Fibroblast of pulmonary artery (primary cell): ENCODE measurements at regions not wholly inside any gene's neighbourhood (a gene's known extent, or its start where the extent isn't known, plus 50 kb on each side); places are given as distances from the start of the nearest gene placed in this dataset.
A peak's percentile ranks its signal among the peaks of the same experiment; 100 is the strongest.

Source experiments
- DNase-seq: peaks from one replicate; pipeline ENCODE4 v3.0.0-alpha.2; 2010; ENCODE audit warnings: low read depth
- H3K4me3 ChIP-seq: replicated peaks from 2 replicates; pipeline ENCODE4 v1.5.1; 2011; ENCODE audit warnings: low read depth, mild to moderate bottlenecking, control low read depth, low read length, moderate library complexity
- CTCF ChIP-seq: IDR thresholded peaks from 2 replicates; pipeline ENCODE4 v1.5.1; 2011; ENCODE audit warnings: mild to moderate bottlenecking, control low read depth, low read length, inconsistent platforms; ENCODE audit errors: missing control alignments

GRCh38 chr18:75624869-75625268, 197.4 kb upstream of the SMIM21 start:
- H3K4me3 ChIP-seq, result no peak overlapping the region
- DNase-seq, result no peak
- no peak for TF ChIP-seq CTCF

GRCh38 chr18:75621818-75622217, 194.3 kb upstream of the SMIM21 start:
- no peak for TF ChIP-seq CTCF
- H3K4me3 ChIP-seq, result no peak overlapping the region
- no peak for DNase-seq

DNA sequence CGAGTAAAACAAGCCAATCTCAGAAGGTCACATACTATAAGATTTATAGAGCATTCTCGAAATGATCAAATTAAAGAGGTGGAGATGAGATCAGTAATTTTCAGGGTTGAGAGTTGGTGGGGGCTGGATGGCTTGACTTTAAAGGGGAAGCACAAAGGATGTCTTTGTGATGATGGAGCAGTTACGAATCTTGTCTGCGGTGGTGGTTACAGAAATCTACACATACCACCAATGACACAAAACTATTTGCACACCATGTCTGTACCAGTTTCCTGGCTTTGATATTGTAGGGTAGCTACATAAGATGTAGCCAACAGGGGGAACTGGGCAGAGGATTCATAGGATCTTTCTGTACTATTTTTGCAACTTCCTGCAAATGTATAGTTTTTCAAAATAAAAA, 190.6 kb upstream of the SMIM21 start:
- H3K4me3 ChIP-seq, result no peak overlapping the region
- TF ChIP-seq CTCF, result no peak
- no peak for DNase-seq

GRCh38 chr18:75612456-75612855, 185.0 kb upstream of the SMIM21 start:
- H3K4me3 ChIP-seq, result no peak overlapping the region
- DNase-seq, result no peak
- no peak for TF ChIP-seq CTCF

- H3K4me3 ChIP-seq, result no peak overlapping the region
- DNase-seq, result no peak
- no peak for TF ChIP-seq CTCF
These were observed 180.2 kb upstream of the SMIM21 start for GRCh38 chr18:75607701-75608100.

- peak; percentile 3 for DNase-seq
- H3K4me3 ChIP-seq, result no peak overlapping the region
- no peak for TF ChIP-seq CTCF
These were observed 165.0 kb upstream of the SMIM21 start for GRCh38 chr18:75592527-75592926.

GRCh38 chr18:75588412-75588811, 160.9 kb upstream of the SMIM21 start:
- no peak for DNase-seq
- no peak for TF ChIP-seq CTCF
- H3K4me3 ChIP-seq, result no peak overlapping the region
